Nucleus accumbens (tissue), 56 donors: ENCODE measurements at regions not wholly inside any gene's neighbourhood (a gene's known extent, or its start where the extent isn't known, plus 50 kb on each side); places are given as distances from the start of the nearest gene placed in this dataset.

Source experiments
- DNase-seq, 56 donors: peaks; one replicate each; lab custom pipeline; 2025; lab: John Stamatoyannopoulos, UW

GRCh38 chr18:34583895-34584294 is 126.2 kb upstream of the DTNA start:
- no peak for DNase-seq

DNA sequence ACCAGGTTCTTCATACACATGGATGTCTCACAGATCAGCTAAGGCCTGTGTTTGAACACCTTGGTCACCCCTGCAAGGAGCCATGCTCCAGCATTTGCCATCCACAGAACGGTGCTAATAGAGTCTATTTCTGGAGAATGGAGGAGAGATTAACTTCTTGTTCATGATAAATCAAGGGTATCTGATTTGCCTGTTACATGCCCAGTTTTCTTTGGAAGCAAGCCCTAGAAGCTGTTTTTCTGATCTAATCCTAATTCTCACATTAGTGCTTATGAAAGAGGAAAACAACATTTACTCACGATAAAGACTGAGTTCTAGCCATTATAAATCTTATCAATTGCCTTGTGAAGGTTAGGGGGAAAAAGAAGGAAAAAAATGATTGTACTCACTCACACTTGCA is 119.6 kb upstream of the DTNA start:
- DNase-seq, result no peak

GRCh38 chr18:34591920-34592444 is 118.1 kb upstream of the DTNA start:
- no peak for DNase-seq

DNA sequence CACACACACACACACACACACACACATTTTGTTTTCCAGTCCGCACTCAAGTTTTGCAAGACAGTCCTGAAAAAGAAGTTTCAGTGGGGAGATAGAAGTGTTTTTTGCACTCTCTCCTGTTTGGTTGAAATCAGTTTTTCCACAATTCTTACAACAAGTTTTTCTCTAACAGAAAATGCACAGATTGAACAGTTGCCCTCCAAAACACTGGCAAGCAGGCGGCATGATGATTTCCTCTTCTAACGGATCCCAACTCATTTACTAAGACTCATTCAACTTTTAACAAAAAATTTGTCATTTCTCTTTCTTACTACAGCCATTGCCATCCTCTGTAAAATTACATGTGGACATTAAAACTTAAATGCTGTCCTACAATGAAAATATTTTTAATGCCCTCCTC is 117.6 kb upstream of the DTNA start:
- no peak for DNase-seq

DNA sequence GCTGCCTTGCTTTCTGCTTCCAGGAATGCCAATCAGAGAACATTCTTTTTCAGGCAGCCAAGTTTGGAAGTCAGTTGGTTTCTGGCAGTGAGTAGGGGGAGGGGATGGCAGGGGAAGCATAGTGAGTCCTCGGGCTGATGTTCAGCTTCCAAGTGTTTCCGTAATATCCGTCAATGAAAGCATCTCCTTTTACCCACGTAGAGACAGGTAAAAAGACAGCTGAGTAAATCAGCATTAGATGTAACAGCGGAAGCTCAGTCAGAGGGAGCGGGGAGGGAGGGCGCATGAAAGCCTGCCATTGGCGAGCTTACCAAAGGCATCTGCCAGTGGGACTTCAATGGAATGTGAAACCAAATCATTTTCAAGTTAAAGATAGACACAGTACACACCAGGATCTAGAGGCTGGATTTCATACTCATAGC is 117.1 kb upstream of the DTNA start:
- DNase-seq, result peak in 51 of 56 donors; percentile 5 to 68 (median 32)

DNA sequence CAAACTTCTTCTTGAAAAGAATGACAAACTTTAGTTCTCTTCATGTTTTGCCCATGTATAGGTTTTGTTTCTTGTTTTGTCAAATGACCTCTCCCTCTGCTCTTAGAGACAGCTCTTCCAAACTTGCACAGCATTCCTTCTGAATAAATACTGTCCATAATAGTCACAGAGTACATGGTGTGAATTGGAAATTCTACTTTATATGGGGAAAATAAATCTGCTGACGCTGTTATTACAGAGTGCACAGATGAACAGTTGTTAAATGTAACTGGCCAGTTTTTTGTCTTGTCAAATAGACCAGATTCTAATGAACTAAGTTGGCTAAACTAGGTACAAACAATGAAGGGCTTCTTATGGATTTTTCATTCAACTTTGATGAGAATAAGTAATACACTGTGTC is 115.8 kb upstream of the DTNA start:
- no peak for DNase-seq

DNA sequence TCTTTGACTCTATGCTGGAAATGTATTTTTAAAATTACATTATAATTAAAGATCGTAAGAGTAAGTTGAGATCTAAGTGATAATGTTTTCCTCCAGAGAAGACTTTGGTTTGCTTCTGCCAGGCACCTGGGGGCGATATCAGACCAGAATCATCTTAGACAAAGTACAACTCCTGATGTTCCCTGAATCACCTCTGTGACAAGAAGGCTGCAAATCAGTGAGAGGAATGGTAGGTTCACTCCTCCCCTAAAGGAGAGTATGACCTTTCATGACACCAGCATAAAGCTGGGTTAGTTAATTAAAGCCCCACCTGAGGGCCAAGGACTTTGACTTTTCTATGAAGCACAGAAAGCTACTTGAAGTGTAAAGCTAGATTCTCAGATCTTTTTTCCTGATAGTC is 114.4 kb upstream of the DTNA start:
- DNase-seq, result peak in 7 of 56 donors; percentile 2 to 43 (median 14)

DNA sequence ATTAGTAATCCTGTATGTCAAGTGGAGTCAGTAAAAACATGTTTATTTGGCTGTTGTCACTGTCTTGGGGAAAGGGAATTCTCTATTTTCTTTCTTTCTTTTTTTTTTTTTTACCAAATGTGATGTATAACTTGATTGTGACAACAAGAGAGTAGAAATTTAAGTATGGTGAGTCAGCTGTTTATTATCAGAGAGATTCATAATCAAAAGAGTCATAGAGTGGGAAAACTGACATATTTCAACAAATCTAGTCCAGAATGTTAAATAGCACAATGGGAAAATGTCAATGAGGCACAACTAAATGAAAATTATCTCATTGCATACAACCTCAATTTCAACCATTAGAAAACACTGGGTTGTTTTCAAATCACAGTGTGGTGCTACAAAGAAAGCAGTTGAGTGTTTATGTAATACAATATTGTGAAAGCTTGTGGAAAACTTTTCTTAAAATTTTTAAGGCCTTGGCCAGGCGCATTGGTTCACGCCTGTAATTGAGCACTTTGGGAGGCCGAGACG is 111.9 kb upstream of the DTNA start:
- no peak for DNase-seq

DNA sequence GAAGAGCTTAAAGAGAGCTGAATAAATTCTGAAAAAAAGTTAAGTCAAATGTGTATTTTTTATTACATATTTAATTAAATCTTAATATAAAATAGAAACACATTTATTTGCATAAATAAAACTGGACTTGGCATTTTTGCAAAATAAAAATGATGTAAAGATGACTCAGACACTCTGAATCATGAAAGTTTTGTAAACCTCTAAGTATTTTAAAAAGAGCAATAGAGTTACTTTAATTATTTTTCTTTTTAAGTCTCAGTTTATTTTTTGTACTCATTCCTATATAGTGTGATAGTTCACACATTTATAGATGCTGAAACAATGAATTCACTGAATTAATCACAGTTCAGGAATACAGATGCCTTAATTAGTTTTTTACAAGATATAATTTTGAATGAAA is 109.9 kb upstream of the DTNA start:
- DNase-seq, result no peak

GRCh38 chr18:34600874-34601656 is 109.0 kb upstream of the DTNA start:
- DNase-seq, result no peak

DNA sequence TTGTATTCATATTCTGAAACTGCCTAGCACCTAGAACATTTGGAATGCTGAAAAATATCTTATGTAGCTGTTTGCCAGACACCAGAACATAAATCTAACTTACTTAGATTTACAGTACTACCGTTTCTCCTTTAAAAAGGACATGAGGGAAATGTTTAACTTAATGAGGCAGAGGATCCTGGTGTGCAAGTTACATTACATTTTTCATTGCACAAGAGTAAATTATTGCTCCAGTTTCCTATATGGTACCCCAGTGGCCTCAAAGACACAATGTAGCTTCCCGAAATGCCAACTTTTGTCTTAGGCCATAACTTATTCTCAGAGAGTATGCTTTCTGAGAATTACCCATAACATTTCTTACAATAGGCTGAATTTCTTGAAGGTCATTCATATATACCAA is 105.5 kb upstream of the DTNA start:
- no peak for DNase-seq

DNA sequence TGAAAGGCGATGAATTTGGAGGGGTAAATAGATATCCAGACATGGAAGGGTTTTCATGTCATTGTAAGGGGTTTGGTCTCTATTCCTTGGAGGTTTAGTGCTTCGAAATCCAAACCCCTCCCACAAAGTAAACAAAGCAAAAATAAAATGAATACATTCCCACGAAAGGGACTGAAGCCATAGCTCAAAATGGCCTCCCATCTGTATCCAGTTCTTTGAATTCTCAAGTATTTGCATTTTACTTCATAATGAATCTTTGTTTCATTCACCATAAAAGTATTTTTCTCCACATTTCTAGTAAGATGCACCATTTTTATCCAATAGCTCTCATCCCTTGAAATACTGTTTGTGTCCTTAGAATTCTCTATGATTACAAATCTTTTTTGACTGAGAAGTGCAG is 103.2 kb upstream of the DTNA start:
- no peak for DNase-seq

GRCh38 chr18:34608064-34608463 is 102.0 kb upstream of the DTNA start:
- DNase-seq, result no peak

GRCh38 chr18:34609986-34610648 is 100.0 kb upstream of the DTNA start:
- DNase-seq, result no peak

GRCh38 chr18:34611904-34612303 is 98.2 kb upstream of the DTNA start:
- DNase-seq, result no peak

- no peak for DNase-seq
Observed at GRCh38 chr18:34620258-34620861, 89.7 kb upstream of the DTNA start.

- no peak for DNase-seq
Observed at GRCh38 chr18:34623557-34623956, 86.5 kb upstream of the DTNA start.

GRCh38 chr18:34624551-34624950 is 85.5 kb upstream of the DTNA start:
- no peak for DNase-seq

GRCh38 chr18:34626404-34627136 is 83.5 kb upstream of the DTNA start:
- DNase-seq, result no peak

GRCh38 chr18:34627137-34627920 is 82.8 kb upstream of the DTNA start:
- peak in 9 of 56 donors; percentile 0 to 37 (median 20) for DNase-seq
